IMR-90 (cell line): ENCODE measurements at regions not wholly inside any gene's neighbourhood (a gene's known extent, or its start where the extent isn't known, plus 50 kb on each side); places are given as distances from the start of the nearest gene placed in this dataset.
A peak's percentile ranks its signal among the peaks of the same experiment; 100 is the strongest.

Experiments used
- ATAC-seq: fragments of 200-7000 bp; cut with Tn5 transposase; 2 replicates; pipeline ENCODE4 v1.9.1; 2020; ENCODE audit warnings: low read depth, mild to moderate bottlenecking, moderate library complexity
- BruUV-seq: library from RNA; stranded (reverse); fragments of 400-500 nt; replicated peaks from 2 replicates; lab custom pipeline; 2021; lab: Mats Ljungman, UMichigan
- CTCF ChIA-PET: fragments of 300-600 bp; formaldehyde crosslinking; extraction: SDS; loops from one replicate; lab custom pipeline; 2021; ENCODE audit warnings: antibody characterized with exemption; lab: Yijun Ruan, JAX
- POLR2A ChIA-PET: fragments of 300-600 bp; sonication (Branson Sonifier 250); formaldehyde crosslinking; loops from one replicate; lab custom pipeline; 2022; ENCODE audit warnings: antibody characterized with exemption; ENCODE audit not compliant: unreplicated experiment; lab: Charles Lee
- DNase-seq: peaks from one replicate; pipeline ENCODE4 v3.0.0; 2013
- H2AFZ ChIP-seq: replicated peaks from 2 replicates; pipeline ENCODE3; 2013; ENCODE audit warnings: low read length, mild to moderate bottlenecking; ENCODE audit not compliant: poor library complexity
- H2AK5ac ChIP-seq: 2 replicates; pipeline ENCODE4 v1.6.1; 2013; ENCODE audit warnings: low read depth, low read length, inconsistent platforms
- H2AK9ac ChIP-seq: replicated peaks from 2 replicates; pipeline ENCODE3; 2013; ENCODE audit warnings: mild to moderate bottlenecking, low read depth, low read length, moderate library complexity; ENCODE audit not compliant: poor library complexity
- H2BK120ac ChIP-seq: 2 replicates; pipeline ENCODE4 v1.6.1; 2013; ENCODE audit warnings: low read depth, low read length, inconsistent platforms
- H2BK15ac ChIP-seq: 3 replicates; pipeline ENCODE4 v1.6.1; 2013; ENCODE audit warnings: low read depth, low read length, inconsistent platforms
- H2BK20ac ChIP-seq: 2 replicates; pipeline ENCODE4 v1.6.1; 2013; ENCODE audit warnings: low read depth, mild to moderate bottlenecking, inconsistent platforms, low read length, moderate library complexity
- H2BK5ac ChIP-seq: 2 replicates; pipeline ENCODE4 v1.6.1; 2013; ENCODE audit warnings: mild to moderate bottlenecking, low read depth, low read length, inconsistent platforms; ENCODE audit not compliant: poor library complexity, severe bottlenecking
- H3K14ac ChIP-seq: replicated peaks from 2 replicates; pipeline ENCODE4 v1.6.1; 2013; ENCODE audit warnings: low read depth, low read length, inconsistent platforms
- H3K18ac ChIP-seq: 2 replicates; pipeline ENCODE4 v1.6.1; 2013; ENCODE audit warnings: low read depth, low read length, control low read depth
- H3K23ac ChIP-seq: 2 replicates; pipeline ENCODE4 v1.6.1; 2013; ENCODE audit warnings: low read depth, low read length, inconsistent platforms
- H3K27ac ChIP-seq: 2 replicates; pipeline ENCODE4 v1.5.1; 2013; ENCODE audit warnings: mild to moderate bottlenecking, control low read depth, low read length; ENCODE audit not compliant: insufficient read depth
- H3K27me3 ChIP-seq: 2 replicates; pipeline ENCODE4 v1.6.1; 2013; ENCODE audit warnings: low read length; ENCODE audit not compliant: control insufficient read depth, insufficient read depth
- H3K36me3 ChIP-seq: 2 replicates; pipeline ENCODE4 v1.6.1; 2013; ENCODE audit warnings: low read length, mixed read lengths; ENCODE audit not compliant: control insufficient read depth, insufficient read depth
- H3K4ac ChIP-seq: 2 replicates; pipeline ENCODE4 v1.6.1; 2013; ENCODE audit warnings: low read depth, low read length, inconsistent platforms
- H3K4me1 ChIP-seq: 2 replicates; pipeline ENCODE4 v1.6.1; 2013; ENCODE audit warnings: low read length, mixed read lengths; ENCODE audit not compliant: control insufficient read depth, insufficient read depth
- H3K4me2 ChIP-seq: 2 replicates; pipeline ENCODE4 v1.6.1; 2013; ENCODE audit warnings: low read depth, mild to moderate bottlenecking, control low read depth, low read length, moderate library complexity
- H3K4me3 ChIP-seq: 2 replicates; pipeline ENCODE4 v1.5.1; 2013; ENCODE audit warnings: low read depth, mild to moderate bottlenecking, control low read depth, low read length, moderate library complexity; ENCODE audit not compliant: insufficient read depth
- H3K56ac ChIP-seq: 2 replicates; pipeline ENCODE4 v1.6.1; 2013; ENCODE audit warnings: low read length, inconsistent platforms; ENCODE audit not compliant: insufficient read depth; ENCODE audit errors: extremely low read depth
- H3K79me1 ChIP-seq, 2 experiments: 2 replicates each; pipeline ENCODE4 v1.6.1; 2013; ENCODE audit warnings: low read length in 2 of 2, inconsistent platforms in 1 of 2, low read depth in 1 of 2
- H3K9ac ChIP-seq: 2 replicates; pipeline ENCODE4 v1.6.1; 2013; ENCODE audit warnings: low read depth, low read length, control low read depth
- H3K9me1 ChIP-seq: 2 replicates; pipeline ENCODE4 v1.6.1; 2013; ENCODE audit warnings: low read length, inconsistent platforms; ENCODE audit not compliant: insufficient read depth
- H3K9me3 ChIP-seq: 2 replicates; pipeline ENCODE4 v1.6.1; 2013; ENCODE audit warnings: low read length; ENCODE audit not compliant: control insufficient read depth, insufficient read depth
- H4K20me1 ChIP-seq: 2 replicates; pipeline ENCODE4 v1.6.1; 2013; ENCODE audit warnings: low read length, inconsistent platforms; ENCODE audit not compliant: insufficient read depth
- H4K5ac ChIP-seq: 2 replicates; pipeline ENCODE4 v1.6.1; 2013; ENCODE audit warnings: mild to moderate bottlenecking, low read depth, low read length, control low read depth
- H4K8ac ChIP-seq, 2 experiments: 2 replicates each; pipeline ENCODE4 v1.6.1; 2013; ENCODE audit warnings: low read depth in 2 of 2, low read length in 2 of 2, control low read depth in 1 of 2, inconsistent platforms in 1 of 2
- H4K91ac ChIP-seq: 2 replicates; pipeline ENCODE4 v1.6.1; 2013; ENCODE audit warnings: low read depth, low read length, inconsistent platforms; ENCODE audit not compliant: insufficient read depth
- BHLHE40 ChIP-seq: fragments of 150-350 bp; IDR thresholded peaks from 2 replicates; pipeline ENCODE4 v1.6.1; 2016; ENCODE audit warnings: mild to moderate bottlenecking, low read depth, low read length
- CEBPB ChIP-seq: IDR thresholded peaks from 2 replicates; pipeline ENCODE4 v1.6.1; 2012; ENCODE audit warnings: low read depth, low read length, improper control_type of control experiment
- CHD1 ChIP-seq: IDR thresholded peaks from 2 replicates; pipeline ENCODE4 v1.6.1; 2012; ENCODE audit warnings: low read depth, low read length, improper control_type of control experiment
- CTCF ChIP-seq: conservative IDR thresholded peaks from 2 replicates; pipeline ENCODE4 v1.5.1; 2012; ENCODE audit warnings: mild to moderate bottlenecking, low read depth, low read length, improper control_type of control experiment
- ELK1 ChIP-seq: fragments of 150-350 bp; IDR thresholded peaks from 2 replicates; pipeline ENCODE4 v1.6.1; 2016; ENCODE audit warnings: low read depth, mild to moderate bottlenecking, low read length, moderate library complexity, borderline replicate concordance
- FOS ChIP-seq: fragments of 150-350 bp; IDR thresholded peaks from 2 replicates; pipeline ENCODE4 v1.6.1; 2016; ENCODE audit warnings: low read depth, low read length
- MAFK ChIP-seq: IDR thresholded peaks from 2 replicates; pipeline ENCODE4 v1.6.1; 2012; ENCODE audit warnings: low read depth, low read length, improper control_type of control experiment
- MAZ ChIP-seq: IDR thresholded peaks from 2 replicates; pipeline ENCODE4 v1.6.1; 2012; ENCODE audit warnings: low read depth, mild to moderate bottlenecking, low read length, improper control_type of control experiment, moderate library complexity, borderline replicate concordance
- MXI1 ChIP-seq: IDR thresholded peaks from 2 replicates; pipeline ENCODE4 v1.6.1; 2012; ENCODE audit warnings: low read depth, mild to moderate bottlenecking, low read length, moderate library complexity, borderline replicate concordance
- NFE2L2 ChIP-seq: fragments of 150-350 bp; IDR thresholded peaks from 2 replicates; pipeline ENCODE4 v1.6.1; 2016; ENCODE audit warnings: low read depth, mild to moderate bottlenecking, low read length
- POLR2A ChIP-seq: IDR thresholded peaks from 2 replicates; pipeline ENCODE4 v1.6.1; 2012; ENCODE audit warnings: mild to moderate bottlenecking, low read depth, low read length
- RAD21 ChIP-seq: IDR thresholded peaks from 2 replicates; pipeline ENCODE4 v1.6.1; 2012; ENCODE audit warnings: low read length, improper control_type of control experiment
- RCOR1 ChIP-seq: IDR thresholded peaks from 2 replicates; pipeline ENCODE4 v1.6.1; 2012; ENCODE audit warnings: mild to moderate bottlenecking, low read length, improper control_type of control experiment; ENCODE audit not compliant: insufficient replicate concordance
- RFX5 ChIP-seq: IDR thresholded peaks from 2 replicates; pipeline ENCODE4 v1.8.0; 2012; ENCODE audit warnings: low read depth, mild to moderate bottlenecking, low read length, moderate library complexity
- USF2 ChIP-seq: fragments of 150-350 bp; IDR thresholded peaks from 2 replicates; pipeline ENCODE4 v1.6.1; 2017; ENCODE audit warnings: mild to moderate bottlenecking, antibody characterized with exemption, low read length, low read depth
- WGBS, 2 experiments: methylation state at CpG; one replicate each; pipeline versions ENCODE4 v1.1.5 to v1.1.7; 2013; ENCODE audit warnings: missing lambda C conversion rate in 2 of 2; ENCODE audit not compliant: insufficient read length in 1 of 2; ENCODE audit errors: extremely low coverage in 2 of 2; 5-methylcytosine and 5-hydroxymethylcytosine counted together
- dilution Hi-C: fragments of 300-500 bp; cut with HindIII; formaldehyde crosslinking; loops from one replicate; pipeline ENCODE4 v1.14.3; 2018; ENCODE audit warnings: low sequenced_read_pairs; ENCODE audit not compliant: unreplicated experiment
- in situ Hi-C: fragments of 300-500 bp; cut with MboI; formaldehyde crosslinking; loops from 3 replicates; pipeline ENCODE4 v1.14.3; 2019; ENCODE audit warnings: low sequenced_read_pairs, inconsistent platforms, mixed read lengths
- intact Hi-C: fragments of 100-400 bp; cut with micrococcal nuclease; formaldehyde crosslinking; loops from 2 replicates; pipeline ENCODE4 v1.10.0; 2022

GRCh38 chr4:100288811-100289529, 98.7 kb upstream of the DDIT4L start:
- DNase-seq = peak; percentile 35
- CTCF ChIA-PET = no interaction called here
- H3K9me3 ChIP-seq = no peaks in the 10 kb centered on the region
- no peak overlapping the region for H3K4me2 ChIP-seq
- no peaks in the 10 kb centered on the region for H3K36me3 ChIP-seq
- H2BK15ac ChIP-seq = peak overlapping the region; percentile 54; the same call in 1 of the 3 replicates
- peak overlapping the region; percentile 89 for H2BK20ac ChIP-seq
- in situ Hi-C loops = no loop called here
- POLR2A ChIA-PET = no interaction called here
- peak overlapping the region; percentile 43; the same call in 1 of the 2 replicates for H4K91ac ChIP-seq
- H4K8ac ChIP-seq = peak overlapping the region; percentile 57 to 76; a peak in 3 of 4 replicates
- no peak for ATAC-seq
- WGBS, 2 experiments = 96% methylated on average over 3 of the region's 5 CpGs; no CpG with 5 or more reads in 1 of the 2 experiments
- H3K27me3 ChIP-seq = no peaks in the 10 kb centered on the region
- H2BK120ac ChIP-seq = peak overlapping the region; percentile 75
- H3K4me1 ChIP-seq = peaks cover 9% of the 10 kb centered on the region
- H2AK5ac ChIP-seq = no peak overlapping the region
- no peak overlapping the region for H3K4me3 ChIP-seq
- no peak overlapping the region for H3K9ac ChIP-seq
- H3K56ac ChIP-seq = peak overlapping the region; percentile 25; the same call in 1 of the 2 replicates
- no peak overlapping the region for H2AFZ ChIP-seq
- H3K4ac ChIP-seq = peak overlapping the region; percentile 62
- H3K9me1 ChIP-seq = no peaks in the 10 kb centered on the region; the same call in 1 of the 2 replicates
- H3K18ac ChIP-seq = peak overlapping the region; percentile 85; the same call in 1 of the 2 replicates
- no peak overlapping the region for H2AK9ac ChIP-seq
- H3K14ac ChIP-seq = peak overlapping the region; percentile 55; the same call in 1 of the 2 replicates
- no peak for TF ChIP-seq CEBPB
- TF ChIP-seq NFE2L2 = no peak
- TF ChIP-seq RFX5 = no peak
- TF ChIP-seq BHLHE40 = no peak
- no peak for TF ChIP-seq MAZ
- no peak for TF ChIP-seq CTCF
- TF ChIP-seq CHD1 = no peak
- no peak for TF ChIP-seq USF2
- TF ChIP-seq POLR2A = no peak
- TF ChIP-seq RCOR1 = no peak
- TF ChIP-seq ELK1 = no peak
- TF ChIP-seq RAD21 = no peak
- TF ChIP-seq MXI1 = no peak
- TF ChIP-seq FOS = no peak
- TF ChIP-seq MAFK = no peak
- intact Hi-C loops = no loop called here
- no peak overlapping the region for H3K27ac ChIP-seq
- no peaks in the 10 kb centered on the region for H3K79me1 ChIP-seq
- dilution Hi-C loops = no loop called here
- H4K5ac ChIP-seq = peak overlapping the region; percentile 68
- H4K20me1 ChIP-seq = no peaks in the 10 kb centered on the region
- peak overlapping the region; percentile 31 for H2BK5ac ChIP-seq
- no peak overlapping the region for H3K23ac ChIP-seq
- BruUV-seq = no TSS peak
